Kidney epithelial cell (primary cell): ENCODE measurements at regions not wholly inside any gene's neighbourhood (a gene's known extent, or its start where the extent isn't known, plus 50 kb on each side); places are given as distances from the start of the nearest gene placed in this dataset.

Experiments
- DNase-seq: peaks from one replicate; pipeline ENCODE4 v3.0.0-alpha.2; 2010; ENCODE audit warnings: low read depth
- H3K27me3 ChIP-seq: 2 replicates; pipeline ENCODE4 v1.6.0; 2011; ENCODE audit warnings: low read length; ENCODE audit not compliant: control insufficient read depth, insufficient read depth
- H3K36me3 ChIP-seq: 2 replicates; pipeline ENCODE4 v1.5.1; 2011; ENCODE audit warnings: low read length; ENCODE audit not compliant: control insufficient read depth, insufficient read depth
- H3K4me3 ChIP-seq: 2 replicates; pipeline ENCODE4 v1.5.1; 2011; ENCODE audit warnings: low read depth, mild to moderate bottlenecking, control low read depth, low read length
- CTCF ChIP-seq: IDR thresholded peaks from 2 replicates; pipeline ENCODE4 v1.5.1; 2011; ENCODE audit warnings: mild to moderate bottlenecking, moderate library complexity, low read length, control low read depth, inconsistent platforms; ENCODE audit not compliant: insufficient read depth, poor library complexity, severe bottlenecking

- Histone ChIP-seq H3K27me3 (no peaks in the 10 kb centered on the region), H3K36me3 (no peaks in the 10 kb centered on the region), H3K4me3 (no peak overlapping the region)
- no peak for DNase-seq
- TF ChIP-seq CTCF, result no peak
These were observed 103.4 kb upstream of the TIAM1 start for GRCh38 chr21:31447505-31447904.

GRCh38 chr21:31446226-31446855, 102.3 kb upstream of the TIAM1 start:
- Histone ChIP-seq H3K27me3 (no peaks in the 10 kb centered on the region), H3K36me3 (no peaks in the 10 kb centered on the region), H3K4me3 (no peak overlapping the region)
- no peak for DNase-seq
- TF ChIP-seq CTCF, result no peak

- Histone ChIP-seq H3K4me3 (no peak overlapping the region), H3K36me3 (no peaks in the 10 kb centered on the region), H3K27me3 (no peaks in the 10 kb centered on the region)
- no peak for DNase-seq
- TF ChIP-seq CTCF, result no peak
These were observed 101.1 kb upstream of the TIAM1 start for GRCh38 chr21:31445137-31445536.

DNA sequence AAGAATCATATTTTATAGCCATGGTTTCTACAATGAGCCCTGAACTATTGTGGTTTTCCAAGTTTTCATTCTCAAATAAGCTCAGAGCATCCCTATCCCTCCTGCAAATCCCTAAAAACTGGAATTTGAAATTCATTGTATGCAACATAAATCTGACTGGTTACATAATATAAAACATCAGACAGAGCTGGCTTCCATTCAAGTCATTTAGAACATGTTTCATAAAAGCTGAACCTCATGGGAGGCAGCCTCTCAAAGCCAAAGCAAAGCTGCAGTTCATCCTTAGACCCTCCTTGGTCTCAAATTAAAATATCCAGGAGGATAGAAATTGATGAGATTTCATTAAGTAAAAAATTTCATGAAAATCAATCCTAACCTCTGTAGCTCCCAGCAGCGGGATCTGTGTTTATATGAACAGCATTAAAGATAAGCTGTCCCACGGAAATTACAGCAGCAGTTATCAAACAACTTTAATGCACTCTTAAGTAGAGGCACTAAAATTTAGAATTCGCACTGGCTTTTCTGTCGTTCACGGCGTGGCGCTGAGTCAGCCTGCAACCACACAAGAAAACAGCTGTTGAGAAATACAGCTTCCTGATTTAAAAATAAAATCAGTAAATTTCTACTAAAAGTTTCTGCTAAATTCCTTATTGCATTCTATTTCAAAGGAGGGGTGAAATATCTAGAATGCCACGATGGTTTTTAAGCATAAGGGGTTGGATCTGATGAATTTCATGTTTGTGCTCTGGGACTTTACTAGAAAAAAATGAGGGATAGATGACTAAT, 99.9 kb upstream of the TIAM1 start:
- no peak for DNase-seq
- Histone ChIP-seq H3K4me3 (no peak overlapping the region), H3K36me3 (no peaks in the 10 kb centered on the region), H3K27me3 (no peaks in the 10 kb centered on the region)
- TF ChIP-seq CTCF, result no peak

GRCh38 chr21:31442339-31442738, 98.3 kb upstream of the TIAM1 start:
- H3K27me3 ChIP-seq, result no peaks in the 10 kb centered on the region
- no peak overlapping the region for H3K4me3 ChIP-seq
- DNase-seq, result no peak
- TF ChIP-seq CTCF, result no peak
- H3K36me3 ChIP-seq, result no peaks in the 10 kb centered on the region
